Upper lobe of right lung (tissue), 1 donor: ENCODE measurements at regions not wholly inside any gene's neighbourhood (a gene's known extent, or its start where the extent isn't known, plus 50 kb on each side); places are given as distances from the start of the nearest gene placed in this dataset.

Source experiments
- ATAC-seq: fragments of 200-7000 bp; cut with Tn5 transposase; one replicate; pipeline ENCODE4 v1.9.1; 2020; ENCODE audit warnings: mild to moderate bottlenecking, moderate library complexity
- DNase-seq: peaks from one replicate; pipeline ENCODE4 v3.0.0-alpha.2; 2020
- H3K27ac ChIP-seq: fragments of 200-600 bp; one replicate; pipeline ENCODE4 v1.8.0; 2022
- H3K27me3 ChIP-seq: fragments of 200-600 bp; one replicate; pipeline ENCODE4 v1.8.0; 2022; ENCODE audit warnings: mild to moderate bottlenecking
- H3K36me3 ChIP-seq: fragments of 200-600 bp; one replicate; pipeline ENCODE4 v1.8.0; 2022
- H3K4me1 ChIP-seq: fragments of 200-600 bp; one replicate; pipeline ENCODE4 v1.8.0; 2022
- H3K4me3 ChIP-seq: fragments of 200-600 bp; one replicate; pipeline ENCODE4 v1.8.0; 2022; ENCODE audit warnings: mild to moderate bottlenecking
- H3K9me3 ChIP-seq: fragments of 200-600 bp; one replicate; pipeline ENCODE4 v1.8.0; 2022
- CTCF ChIP-seq: fragments of 200-600 bp; IDR thresholded peaks from one replicate; pipeline ENCODE4 v1.8.0; 2022; ENCODE audit warnings: antibody characterized with exemption
- intact Hi-C: fragments of 100-400 bp; cut with DNase I; formaldehyde crosslinking; loops from one replicate; pipeline ENCODE4 v1.11.0; 2022
- donor health status: DM: no; HTN: yes; CAD: no; lungs with severe emphysema.

GRCh38 chr9:124183772-124184171, 74.0 kb upstream of the NEK6 start:
- H3K27ac ChIP-seq = no peak overlapping the region
- no peak for DNase-seq
- H3K27me3 ChIP-seq = peaks cover 7% of the 10 kb centered on the region
- no peak for TF ChIP-seq CTCF
- H3K36me3 ChIP-seq = no peaks in the 10 kb centered on the region
- no peak for ATAC-seq
- intact Hi-C loops = no loop called here
- no peaks in the 10 kb centered on the region for H3K4me1 ChIP-seq
- no peaks in the 10 kb centered on the region for H3K9me3 ChIP-seq
- H3K4me3 ChIP-seq = no peak overlapping the region

- H3K36me3 ChIP-seq = no peaks in the 10 kb centered on the region
- H3K9me3 ChIP-seq = no peaks in the 10 kb centered on the region
- no peak for TF ChIP-seq CTCF
- ATAC-seq (no peak), DNase-seq (no peak)
- peaks cover 7% of the 10 kb centered on the region for H3K27me3 ChIP-seq
- no peaks in the 10 kb centered on the region for H3K4me1 ChIP-seq
- H3K27ac ChIP-seq = no peak overlapping the region
- intact Hi-C loops = no loop called here
- H3K4me3 ChIP-seq = no peak overlapping the region
These were observed 72.3 kb upstream of the NEK6 start for GRCh38 chr9:124185413-124185812.

GRCh38 chr9:124187311-124187710, 70.4 kb upstream of the NEK6 start:
- TF ChIP-seq CTCF = no peak
- no peaks in the 10 kb centered on the region for H3K27me3 ChIP-seq
- no peak for ATAC-seq
- H3K4me3 ChIP-seq = no peak overlapping the region
- DNase-seq = no peak
- intact Hi-C loops = no loop called here
- H3K36me3 ChIP-seq = no peaks in the 10 kb centered on the region
- H3K4me1 ChIP-seq = no peaks in the 10 kb centered on the region
- no peaks in the 10 kb centered on the region for H3K9me3 ChIP-seq
- no peak overlapping the region for H3K27ac ChIP-seq

GRCh38 chr9:124188331-124189110, 69.2 kb upstream of the NEK6 start:
- Histone ChIP-seq H3K27me3 (no peaks in the 10 kb centered on the region), H3K9me3 (no peaks in the 10 kb centered on the region), H3K4me1 (no peaks in the 10 kb centered on the region), H3K36me3 (no peaks in the 10 kb centered on the region), H3K4me3 (no peak overlapping the region), H3K27ac (no peak overlapping the region)
- ATAC-seq (no peak), DNase-seq (no peak)
- intact Hi-C loops = no loop called here
- no peak for TF ChIP-seq CTCF

GRCh38 chr9:124190761-124191160, 67.0 kb upstream of the NEK6 start:
- intact Hi-C loops = no loop called here
- DNase-seq = no peak
- no peak for TF ChIP-seq CTCF
- Histone ChIP-seq H3K4me1 (no peaks in the 10 kb centered on the region), H3K36me3 (no peaks in the 10 kb centered on the region), H3K27me3 (no peaks in the 10 kb centered on the region), H3K9me3 (peaks cover 7% of the 10 kb centered on the region), H3K4me3 (no peak overlapping the region), H3K27ac (no peak overlapping the region)
- ATAC-seq = no peak
